Body of pancreas (tissue), 4 donors: ENCODE measurements at regions not wholly inside any gene's neighbourhood (a gene's known extent, or its start where the extent isn't known, plus 50 kb on each side); places are given as distances from the start of the nearest gene placed in this dataset.

ENCODE experiments used
- ATAC-seq: fragments of 150-250 bp; one replicate; pipeline ENCODE4 v1.9.1; 2016
- DNase-seq, 4 donors: peaks; one replicate each; pipeline ENCODE4 v3.0.0-alpha.2; 2019
- H3K27ac ChIP-seq, 4 donors: fragments of 200-600 bp; sonication (generic); 1 replicate in 3 of 4; 2 replicates in 1 of 4; pipeline versions ENCODE4 v1.5.1 to v1.6.1; 2016 to 2019; ENCODE audit warnings: mild to moderate bottlenecking in 1 of 4, mixed read lengths in 1 of 4, moderate library complexity in 1 of 4
- H3K27me3 ChIP-seq, 2 donors: fragments of 200-600 bp; sonication (generic); one replicate each; pipeline ENCODE4 v1.6.0; 2016; ENCODE audit warnings: mild to moderate bottlenecking in 1 of 2
- H3K36me3 ChIP-seq, 2 donors: fragments of 200-600 bp; sonication (generic); replicated peaks in 1 of 2; 2 replicates each; pipeline ENCODE4 v1.5.1; 2016; ENCODE audit warnings: low read depth in 2 of 2; ENCODE audit not compliant: insufficient read depth in 1 of 2
- H3K4me1 ChIP-seq: fragments of 200-600 bp; sonication (generic); one replicate; pipeline ENCODE4 v1.6.0; 2016
- H3K4me3 ChIP-seq, 2 donors: fragments of 200-600 bp; sonication (generic); 1 replicate in 1 of 2; 2 replicates in 1 of 2; pipeline ENCODE4 v1.5.1; 2016 to 2019
- H3K9me3 ChIP-seq, 3 donors: fragments of 200-600 bp; sonication (generic); 1 replicate in 2 of 3; 2 replicates in 1 of 3; pipeline ENCODE4 v1.5.1; 2016
- CTCF ChIP-seq, 7 experiments: fragments of 450-650 bp in 4 of 7; fragments of 200-600 bp in 3 of 7; sonication (generic) in 3 of 7; IDR thresholded peaks; one replicate each; pipeline ENCODE4 v1.5.1; 2016 to 2019; ENCODE audit warnings: antibody characterized with exemption in 7 of 7
- POLR2A ChIP-seq, 3 donors: fragments of 450-650 bp; IDR thresholded peaks; one replicate each; pipeline ENCODE4 v1.6.1; 2016; ENCODE audit warnings: antibody characterized with exemption in 3 of 3, mild to moderate bottlenecking in 2 of 3
- WGBS, 2 donors: methylation state at CpG; one replicate each; pipeline ENCODE4 v1.1.5; 2017; 5-methylcytosine and 5-hydroxymethylcytosine counted together
- intact Hi-C: fragments of 100-400 bp; cut with DNase I; formaldehyde crosslinking; loops from one replicate; pipeline ENCODE4 v1.15.1; 2023

- Histone ChIP-seq H3K27ac (no peak overlapping the region), H3K4me1 (no peaks in the 10 kb centered on the region), H3K36me3 (no peaks in the 10 kb centered on the region), H3K4me3 (no peak overlapping the region), H3K9me3 (no peaks in the 10 kb centered on the region), H3K27me3 (no peaks in the 10 kb centered on the region)
- intact Hi-C loops: no loop called here
- 68 to 73% methylated on average over 4 of the region's 4 CpGs for WGBS, 2 donors
- DNase-seq (no peak), ATAC-seq (no peak)
- TF ChIP-seq CTCF (IDR thresholded peaks at IDR 0.05) (no peak), POLR2A (IDR thresholded peaks at IDR 0.05) (no peak)
These were observed 509.6 kb downstream of the VRK1 start for GRCh38 chr14:97306760-97307246.

GRCh38 chr14:97311411-97311810 is 514.2 kb downstream of the VRK1 start:
- H3K27me3 ChIP-seq: no peaks in the 10 kb centered on the region
- TF ChIP-seq CTCF (IDR thresholded peaks at IDR 0.05): no peak
- TF ChIP-seq POLR2A (IDR thresholded peaks at IDR 0.05): no peak
- WGBS, 2 donors: 61 to 67% methylated on average over 3 of the region's 3 CpGs

GRCh38 chr14:97312910-97313309 is 515.7 kb downstream of the VRK1 start:
- intact Hi-C loops: no loop called here
- Histone ChIP-seq H3K27me3 (no peaks in the 10 kb centered on the region), H3K27ac (no peak overlapping the region), H3K36me3 (no peaks in the 10 kb centered on the region), H3K9me3 (no peaks in the 10 kb centered on the region), H3K4me1 (no peaks in the 10 kb centered on the region), H3K4me3 (no peak overlapping the region)
- no peak for TF ChIP-seq CTCF (IDR thresholded peaks at IDR 0.05)
- no peak for DNase-seq
- ATAC-seq: no peak

More at GRCh38 chr14:97311411-97311810, 514.2 kb downstream of the VRK1 start:
- ATAC-seq: no peak
- intact Hi-C loops: no loop called here
- Histone ChIP-seq H3K4me3 (no peak overlapping the region), H3K27ac (no peak overlapping the region), H3K4me1 (no peaks in the 10 kb centered on the region), H3K9me3 (no peaks in the 10 kb centered on the region), H3K36me3 (no peaks in the 10 kb centered on the region)
- DNase-seq: no peak

- Histone ChIP-seq H3K36me3 (no peaks in the 10 kb centered on the region), H3K9me3 (no peaks in the 10 kb centered on the region), H3K4me1 (no peaks in the 10 kb centered on the region), H3K4me3 (no peak overlapping the region), H3K27ac (no peak overlapping the region), H3K27me3 (no peaks in the 10 kb centered on the region)
- ATAC-seq (no peak), DNase-seq (no peak)
- intact Hi-C loops: no loop called here
- WGBS, 2 donors: 34 to 41% methylated on average over 5 of the region's 5 CpGs
- no peak for TF ChIP-seq CTCF (IDR thresholded peaks at IDR 0.05)
These were observed 518.6 kb downstream of the VRK1 start for GRCh38 chr14:97315790-97316189.

- DNase-seq: no peak
- intact Hi-C loops: no loop called here
- TF ChIP-seq POLR2A (IDR thresholded peaks at IDR 0.05): no peak
- TF ChIP-seq CTCF (IDR thresholded peaks at IDR 0.05): no peak
- H3K36me3 ChIP-seq: no peaks in the 10 kb centered on the region
- WGBS, 2 donors: 48 to 56% methylated on average over 2 of the region's 2 CpGs
- H3K4me3 ChIP-seq: no peak overlapping the region
- H3K4me1 ChIP-seq: no peaks in the 10 kb centered on the region
- H3K27ac ChIP-seq: no peak overlapping the region
- ATAC-seq: no peak
- H3K27me3 ChIP-seq: no peaks in the 10 kb centered on the region
- H3K9me3 ChIP-seq: no peaks in the 10 kb centered on the region
These were observed 521.2 kb downstream of the VRK1 start for GRCh38 chr14:97318380-97318779.
